ENCODE measurements at regions not wholly inside any gene's neighbourhood (a gene's known extent, or its start where the extent isn't known, plus 50 kb on each side); places are given as distances from the start of the nearest gene placed in this dataset.
A peak's percentile ranks its signal among the peaks of the same experiment; 100 is the strongest.

DNA sequence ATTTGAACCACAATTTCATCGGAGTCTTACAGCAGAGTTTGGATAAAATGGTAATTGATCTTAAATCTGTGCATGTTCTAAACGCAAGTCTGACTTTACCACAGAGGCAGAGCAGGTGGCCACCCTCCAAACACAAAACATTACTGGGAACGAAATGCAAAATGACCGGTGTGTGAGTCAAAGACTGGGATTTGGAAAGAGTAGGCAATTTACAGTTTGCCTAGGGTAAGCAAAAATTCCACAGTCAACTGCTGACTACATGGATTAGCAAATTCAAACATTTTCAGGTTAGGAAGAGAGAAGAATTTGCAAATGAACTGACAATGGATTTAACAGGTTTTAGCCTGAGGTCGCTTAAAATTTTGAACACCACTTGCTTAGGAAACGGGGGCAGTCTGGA is 444.4 kb downstream of the HDGFL1 start:
- intact Hi-C loops (cut with micrococcal nuclease; ENCODE audit: unreplicated experiment): no loop called here
- H3K36me3 ChIP-seq (replicated peaks in 1 of 2; ENCODE audit: control insufficient read depth in 1 of 2, insufficient read depth in 2 of 2, low read length in 2 of 2): no peaks in the 10 kb centered on the region
- H2AFZ ChIP-seq (ENCODE audit: low read length): no peak overlapping the region
- DNase-seq (ENCODE audit: low spot score): no peak
- ChIA-PET POLR2A (no interaction called here), CTCF (ENCODE audit: low intra/inter-chr PET ratio, low total read pairs) (no interaction called here)
- H3K9me3 ChIP-seq (ENCODE audit: low read length): peaks cover 92% of the 10 kb centered on the region
- no peaks in the 10 kb centered on the region for H3K79me2 ChIP-seq (ENCODE audit: insufficient read depth, low read length)
- in situ Hi-C loops (cut with HindIII; ENCODE audit: extremely low pct_ligation_motif_present, low pct_unique_long_range_greater_than_20kb): no loop called here
- no TSS peak for BruUV-seq (replicated peaks)
- H3K4me2 ChIP-seq (ENCODE audit: low read depth, low read length): no peak overlapping the region
- 1% methylated on average over 6 of the region's 6 CpGs for WGBS (ENCODE audit: low lambda C conversion rate)
- no peaks in the 10 kb centered on the region for H4K20me1 ChIP-seq (ENCODE audit: insufficient read depth, low read length)
- ATAC-seq: no peak
- H3K4me1 ChIP-seq (ENCODE audit: insufficient read depth, low read length): no peaks in the 10 kb centered on the region
- no peak overlapping the region for H3K9ac ChIP-seq (ENCODE audit: insufficient read depth, low read depth, low read length)
- H3K4me3 ChIP-seq (replicated peaks in 1 of 3; ENCODE audit: insufficient read depth in 1 of 3, low read depth in 2 of 3, low read length in 3 of 3): no peak overlapping the region
- no peak overlapping the region for H3K27ac ChIP-seq (ENCODE audit: extremely low read length, insufficient read depth, low read length)
- no peak for FAIRE-seq
- TF ChIP-seq PRMT3 (CRISPR knock-in tag; IDR thresholded peaks at IDR 0.05; ENCODE audit: borderline replicate concordance, low read depth) (no peak), KDM5B (CRISPR knock-in tag; IDR thresholded peaks at IDR 0.05; ENCODE audit: borderline replicate concordance) (no peak), MAFK (conservative IDR thresholded peaks at IDR 0.05 in 1 of 2, IDR thresholded peaks at IDR 0.05 in 1 of 2; ENCODE audit: low read length in 2 of 2) (0 out of 4 replicates have a peak, but pooled peaks of 1 of the 2 experiments have one; percentile 22), MAFF (IDR thresholded peaks at IDR 0.05; ENCODE audit: low read depth, low read length) (0 out of 2 replicates have a peak, but pooled peaks have one; percentile 11)
- no peaks in the 10 kb centered on the region for H3K27me3 ChIP-seq (ENCODE audit: control insufficient read depth in 1 of 2, insufficient read depth in 2 of 2, low read length in 2 of 2)

DNA sequence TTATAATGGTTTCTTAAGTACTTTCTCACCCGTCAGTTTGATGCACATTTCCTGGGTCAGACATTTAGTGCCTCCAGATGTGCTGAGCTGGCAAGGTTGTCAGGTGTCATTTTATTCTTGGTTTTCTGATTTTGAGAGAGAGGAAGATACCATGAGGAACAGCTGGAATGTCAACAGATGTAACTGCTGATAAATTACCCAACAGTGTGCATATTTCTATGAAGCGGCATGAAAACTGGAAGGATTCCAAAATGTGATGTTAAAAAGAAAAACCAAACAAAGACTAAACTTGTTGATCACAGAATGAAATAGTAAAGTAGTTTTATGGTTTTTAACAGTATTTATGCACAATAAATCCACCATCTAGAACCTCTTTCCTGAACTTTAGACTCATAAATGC is 447.3 kb downstream of the HDGFL1 start:
- WGBS (ENCODE audit: low lambda C conversion rate): 48% methylated on average over 2 of the region's 2 CpGs
- TF ChIP-seq MAFK (conservative IDR thresholded peaks at IDR 0.05 in 1 of 2, IDR thresholded peaks at IDR 0.05 in 1 of 2; ENCODE audit: low read length in 2 of 2) (0 out of 4 replicates have a peak, but pooled peaks of 1 of the 2 experiments have one; percentile 12), HMGA1 (CRISPR knock-in tag; conservative IDR thresholded peaks at IDR 0.05) (no peak)
- intact Hi-C loops (cut with micrococcal nuclease; ENCODE audit: unreplicated experiment) (no loop called here), in situ Hi-C loops (cut with HindIII; ENCODE audit: extremely low pct_ligation_motif_present, low pct_unique_long_range_greater_than_20kb) (no loop called here)
- no peak for ATAC-seq
- no peaks in the 10 kb centered on the region for H3K4me1 ChIP-seq (ENCODE audit: insufficient read depth, low read length)
- no peak overlapping the region for H3K27ac ChIP-seq (ENCODE audit: extremely low read length, insufficient read depth, low read length)
- CTCF ChIA-PET (ENCODE audit: low intra/inter-chr PET ratio, low total read pairs): no interaction called here
- no peak for DNase-seq (ENCODE audit: low spot score)
- no peak overlapping the region for H3K9ac ChIP-seq (ENCODE audit: insufficient read depth, low read depth, low read length)
- POLR2A ChIA-PET: no interaction called here
- no peaks in the 10 kb centered on the region for H3K36me3 ChIP-seq (replicated peaks in 1 of 2; ENCODE audit: control insufficient read depth in 1 of 2, insufficient read depth in 2 of 2, low read length in 2 of 2)
- no peaks in the 10 kb centered on the region for H4K20me1 ChIP-seq (ENCODE audit: insufficient read depth, low read length)
- H3K4me3 ChIP-seq (replicated peaks in 1 of 3; ENCODE audit: insufficient read depth in 1 of 3, low read depth in 2 of 3, low read length in 3 of 3): no peak overlapping the region
- no peak for FAIRE-seq
- H2AFZ ChIP-seq (ENCODE audit: low read length): no peak overlapping the region
- no peaks in the 10 kb centered on the region for H3K27me3 ChIP-seq (ENCODE audit: control insufficient read depth in 1 of 2, insufficient read depth in 2 of 2, low read length in 2 of 2)
- H3K4me2 ChIP-seq (ENCODE audit: low read depth, low read length): no peak overlapping the region
- no peaks in the 10 kb centered on the region for H3K79me2 ChIP-seq (ENCODE audit: insufficient read depth, low read length)
- no TSS peak for BruUV-seq (replicated peaks)
- H3K9me3 ChIP-seq (ENCODE audit: low read length): peaks cover 81% of the 10 kb centered on the region

All from HepG2 (cell line).